Colon (tissue), 2 donors: ENCODE measurements at regions not wholly inside any gene's neighbourhood (a gene's known extent, or its start where the extent isn't known, plus 50 kb on each side); places are given as distances from the start of the nearest gene placed in this dataset.

Experiments used
- FAIRE-seq: peaks from 2 replicates; lab custom pipeline; 2012; peaks lifted over from hg19 to GRCh38; lab: Jason Lieb, UNC
- donor health status: control.
- donor health status: control.

DNA sequence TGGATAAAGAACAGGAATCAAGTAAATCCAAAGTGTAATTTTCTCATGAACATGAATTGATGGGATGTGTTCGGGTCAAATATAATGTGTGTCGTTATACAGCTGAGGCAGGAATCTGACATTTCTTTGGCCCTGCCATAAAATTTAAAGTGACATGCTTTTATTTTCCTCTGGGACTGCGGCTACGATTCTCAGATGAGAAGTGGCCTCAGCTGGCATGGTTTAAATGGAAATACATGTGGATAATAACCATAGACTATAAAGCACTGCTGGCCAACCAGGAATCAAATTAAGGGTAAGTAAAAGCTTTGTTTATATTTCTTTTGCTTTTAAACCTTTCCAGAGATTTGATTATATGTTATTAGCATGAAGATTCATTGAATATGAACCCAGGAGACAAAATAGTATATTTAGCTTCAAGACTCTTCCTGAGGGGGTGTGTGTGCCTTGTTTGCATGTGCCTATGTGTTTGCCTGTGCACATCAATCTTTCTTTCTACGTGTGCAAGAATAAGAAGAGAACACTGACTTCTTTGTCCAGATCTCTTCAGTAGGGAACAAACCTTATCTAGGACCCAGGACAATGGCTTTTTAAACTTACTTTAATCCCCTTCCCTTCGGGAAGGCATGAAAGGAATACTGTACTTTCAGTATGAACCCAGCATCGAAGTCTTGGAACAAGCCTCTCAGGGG, 629.0 kb upstream of the PFKP start:
- no peak for FAIRE-seq

DNA sequence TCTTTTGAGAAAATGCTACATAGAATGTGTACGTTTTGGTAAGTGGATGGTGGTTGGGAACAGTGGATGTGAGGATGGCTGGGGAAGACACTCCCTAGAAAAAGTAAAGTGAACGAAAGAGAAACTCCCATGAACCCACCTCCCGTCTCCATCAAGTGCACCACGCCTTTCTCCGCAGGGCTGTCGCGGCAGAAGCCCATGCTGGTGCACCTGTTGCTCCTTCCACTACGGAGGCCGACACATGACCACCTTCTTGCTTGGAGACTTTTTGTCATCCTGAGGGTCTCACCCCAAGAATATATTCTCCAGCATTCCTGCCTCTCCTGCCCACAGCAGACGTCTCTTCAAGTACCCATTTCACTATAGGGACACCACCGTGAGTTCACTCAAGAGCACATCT, 630.4 kb upstream of the PFKP start:
- FAIRE-seq = no peak

DNA sequence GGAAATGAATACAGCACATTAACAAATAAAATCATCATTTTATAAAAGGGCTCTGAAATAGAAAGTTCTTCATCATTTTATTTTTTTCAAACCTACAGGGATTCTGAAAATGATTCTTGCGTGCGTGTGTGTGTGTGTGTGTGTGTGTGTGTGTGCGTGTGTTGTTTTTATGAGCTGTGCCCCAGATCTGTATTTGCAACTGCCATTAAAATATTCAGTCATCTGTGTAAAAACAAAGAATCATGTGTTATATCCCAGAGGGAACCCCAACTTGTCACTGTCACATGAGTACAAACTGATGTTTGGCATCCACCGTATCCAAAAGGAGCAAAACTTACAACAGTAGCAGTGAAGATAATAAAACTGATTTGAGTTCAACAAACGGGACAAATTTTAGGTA, 635.4 kb upstream of the PFKP start:
- no peak for FAIRE-seq

DNA sequence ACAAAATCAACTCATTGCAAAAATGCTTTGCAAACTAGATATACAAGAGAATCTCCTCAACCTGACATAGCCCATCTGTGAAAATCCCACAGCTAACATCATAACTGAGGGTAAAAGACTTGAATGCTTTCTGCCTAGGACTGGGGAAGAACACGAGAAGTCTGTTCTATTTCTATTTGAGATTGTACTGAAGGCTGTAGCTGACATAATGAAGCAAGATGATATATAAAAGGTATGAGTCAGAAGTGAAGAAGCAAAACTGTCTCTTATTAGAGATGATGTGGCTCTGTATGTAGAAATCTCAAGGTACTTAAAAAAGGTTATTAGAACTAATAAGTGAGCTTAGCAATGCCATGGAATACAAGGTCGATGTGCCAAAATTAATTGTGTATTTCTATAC, 639.9 kb upstream of the PFKP start:
- FAIRE-seq = no peak

DNA sequence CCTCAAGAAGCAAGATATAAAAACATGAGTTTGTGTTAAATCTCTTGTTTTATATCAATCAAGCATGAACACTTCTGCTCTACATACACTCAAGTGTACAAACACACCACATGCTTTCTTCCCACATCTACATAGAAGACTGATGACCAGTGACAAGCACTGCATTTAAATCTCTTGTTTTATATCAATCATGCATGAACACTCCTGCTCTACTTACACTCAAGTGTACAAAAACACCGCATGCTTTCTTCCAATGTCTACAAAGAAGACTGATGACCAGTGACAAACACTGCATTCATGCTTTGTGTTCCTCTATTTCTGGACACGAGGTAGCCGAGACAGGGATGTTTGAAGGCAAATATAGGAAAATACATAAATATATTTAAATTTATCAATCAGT, 642.0 kb upstream of the PFKP start:
- FAIRE-seq = no peak

DNA sequence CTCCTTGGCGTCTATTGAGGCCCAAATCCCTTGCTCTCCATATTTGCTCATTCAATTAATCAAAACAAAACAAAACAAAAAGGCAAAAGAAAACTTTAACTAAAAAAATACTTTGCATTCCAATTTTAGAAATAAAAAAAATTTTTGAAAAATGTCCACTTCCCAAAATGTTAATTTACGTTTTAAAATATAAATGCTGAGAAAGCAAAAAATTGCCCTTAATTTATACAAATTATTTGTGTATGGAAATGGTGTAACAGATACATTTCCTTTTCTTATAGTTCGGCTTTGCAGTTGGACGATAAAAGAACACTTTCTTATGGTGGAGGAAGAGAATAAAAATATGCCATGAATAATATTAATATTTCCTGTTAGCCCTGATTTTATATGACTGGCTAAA, 652.8 kb upstream of the PFKP start:
- no peak for FAIRE-seq

DNA sequence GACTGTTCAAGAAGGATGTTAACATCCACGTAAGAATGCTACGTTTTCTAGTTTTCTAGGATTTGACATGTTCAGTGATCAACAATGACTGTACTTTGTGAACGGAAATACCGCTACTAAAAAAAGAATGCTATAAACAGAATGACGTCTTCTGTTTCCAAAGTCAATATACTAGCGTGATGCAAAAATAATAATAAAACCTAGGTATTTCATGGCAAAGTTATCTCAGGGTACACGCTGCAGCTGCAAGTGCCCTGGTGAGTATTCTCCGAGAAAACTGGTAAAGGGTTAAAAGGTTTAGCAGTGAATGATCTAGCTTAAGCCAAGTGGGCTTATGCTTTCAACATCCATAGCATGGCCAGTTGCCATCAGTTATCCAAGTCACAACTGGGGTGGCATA, 653.3 kb upstream of the PFKP start:
- no peak for FAIRE-seq

DNA sequence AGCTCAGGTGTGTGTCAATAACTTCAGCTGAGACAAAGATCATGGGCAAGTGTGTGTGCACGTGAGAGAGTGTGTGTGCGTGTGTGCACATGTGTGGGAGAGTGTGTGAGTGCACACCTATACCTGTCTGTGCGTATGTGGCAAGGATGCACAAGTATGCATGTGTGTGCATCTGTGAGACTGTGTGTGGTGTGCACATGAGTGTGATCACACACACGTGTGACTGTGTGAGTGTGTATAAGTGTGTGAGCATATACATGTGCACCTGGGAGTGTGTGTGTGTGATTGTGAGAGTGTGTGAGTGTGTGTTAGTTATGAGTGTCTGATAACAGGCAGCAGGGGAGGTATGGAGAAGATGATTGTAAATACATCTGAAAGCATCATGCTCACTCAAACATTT, 657.3 kb upstream of the PFKP start:
- no peak for FAIRE-seq

DNA sequence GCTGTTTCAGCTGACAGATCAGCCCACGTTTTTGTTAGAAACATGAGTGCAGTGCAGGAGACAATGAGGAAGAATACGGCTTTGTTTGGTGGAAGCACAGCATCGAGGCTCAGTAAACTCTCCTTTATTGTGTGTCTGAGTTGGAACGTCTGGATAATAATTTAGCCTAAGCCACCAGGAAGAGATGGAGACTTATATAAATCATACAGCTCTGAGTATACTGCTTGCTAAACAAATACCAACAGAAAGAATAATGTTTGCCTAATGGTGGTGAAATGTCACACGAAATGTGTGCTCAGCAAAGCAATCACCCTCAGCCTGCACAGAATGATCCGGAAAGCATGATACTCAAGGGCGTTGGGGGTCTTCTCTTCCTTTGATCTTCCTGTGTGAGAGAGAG, 664.1 kb upstream of the ADARB2 start:
- no peak for FAIRE-seq

DNA sequence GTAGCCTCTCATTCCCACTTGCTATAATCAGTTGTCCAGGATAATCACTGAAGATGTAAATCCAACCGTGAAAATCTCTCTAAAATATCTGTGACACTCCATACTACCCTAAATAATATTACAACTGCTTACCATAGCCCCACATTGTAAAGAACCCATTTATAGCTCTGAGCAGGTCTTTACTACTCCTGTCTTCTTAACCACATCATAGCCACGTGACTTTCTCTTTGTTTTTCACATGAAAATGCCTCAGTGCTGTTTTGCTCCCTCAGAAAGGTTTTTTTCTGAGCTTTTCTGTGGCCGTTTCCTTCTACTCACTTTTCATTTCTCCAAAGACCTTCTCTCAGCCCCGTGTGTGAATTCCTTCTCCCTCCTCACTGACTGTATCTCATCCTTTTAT, 662.2 kb upstream of the ADARB2 start:
- FAIRE-seq = no peak

DNA sequence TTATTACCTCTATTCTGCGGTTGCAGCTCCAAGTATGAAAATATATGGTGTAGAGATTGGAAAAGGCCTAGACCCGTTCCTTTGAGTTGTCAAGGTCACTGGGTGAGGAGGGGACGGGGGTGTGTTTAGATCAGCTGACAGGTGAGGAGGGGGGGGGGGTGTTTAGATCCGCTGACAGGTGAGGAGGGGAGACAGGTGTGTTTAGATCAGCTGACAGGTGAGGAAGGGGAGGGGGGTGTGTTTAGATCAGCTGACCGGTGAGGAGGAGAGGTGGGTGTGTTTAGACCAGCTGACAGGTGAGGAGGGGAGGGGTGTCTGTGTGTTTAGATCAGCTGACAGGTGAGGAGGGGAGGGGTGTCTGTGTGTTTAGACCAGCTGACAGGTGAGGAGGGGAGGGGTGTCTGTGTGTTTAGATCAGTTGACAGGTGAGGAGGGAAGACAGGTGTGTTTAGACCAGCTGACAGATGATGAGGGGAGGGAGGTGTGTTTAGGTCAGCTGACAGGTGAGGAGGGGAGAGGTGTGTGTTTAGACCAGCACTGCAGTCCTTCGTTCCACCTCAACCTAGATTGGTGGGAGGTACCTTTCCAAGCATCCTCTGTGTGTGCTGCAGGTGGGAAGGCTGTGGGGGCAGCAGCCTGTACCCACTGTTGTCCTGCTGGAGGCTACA, 655.0 kb upstream of the ADARB2 start:
- FAIRE-seq = no peak

DNA sequence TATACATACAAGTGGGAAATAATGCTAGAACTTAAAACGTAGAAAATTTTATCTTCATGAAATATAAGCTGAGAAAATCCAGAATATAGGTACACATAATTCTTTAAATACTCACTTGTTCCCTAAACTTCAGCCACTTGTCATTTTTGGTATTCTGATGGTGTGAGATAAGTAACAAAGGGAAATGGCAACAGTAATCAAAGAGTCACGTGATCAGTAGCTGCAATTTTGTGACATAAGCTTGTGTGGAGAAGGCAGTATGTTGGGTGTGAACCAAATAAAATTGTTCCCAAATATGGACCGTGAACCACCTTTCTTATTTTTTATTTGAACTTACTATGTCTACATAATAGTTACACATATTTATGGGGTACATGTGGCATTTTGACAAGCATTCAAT, 650.3 kb upstream of the ADARB2 start:
- no peak for FAIRE-seq

DNA sequence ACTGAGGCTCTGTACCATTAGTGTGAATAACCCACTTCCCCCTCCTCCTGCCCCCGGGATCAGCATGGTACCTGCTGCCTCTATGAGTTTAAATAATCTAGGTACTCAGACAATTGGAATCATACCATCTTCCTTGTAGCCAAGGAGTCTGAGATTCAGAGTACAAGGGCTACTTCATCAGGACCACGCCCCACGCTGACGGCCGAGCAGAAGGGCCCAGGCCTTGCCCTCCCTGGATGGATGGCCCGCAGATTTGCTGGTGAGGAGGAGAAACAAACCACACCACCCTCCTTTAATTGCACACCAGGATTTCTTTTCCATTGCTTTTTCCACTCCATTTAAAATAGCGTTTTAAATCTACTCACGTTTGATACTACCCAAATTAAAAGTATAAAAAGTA, 649.9 kb upstream of the ADARB2 start:
- no peak for FAIRE-seq

DNA sequence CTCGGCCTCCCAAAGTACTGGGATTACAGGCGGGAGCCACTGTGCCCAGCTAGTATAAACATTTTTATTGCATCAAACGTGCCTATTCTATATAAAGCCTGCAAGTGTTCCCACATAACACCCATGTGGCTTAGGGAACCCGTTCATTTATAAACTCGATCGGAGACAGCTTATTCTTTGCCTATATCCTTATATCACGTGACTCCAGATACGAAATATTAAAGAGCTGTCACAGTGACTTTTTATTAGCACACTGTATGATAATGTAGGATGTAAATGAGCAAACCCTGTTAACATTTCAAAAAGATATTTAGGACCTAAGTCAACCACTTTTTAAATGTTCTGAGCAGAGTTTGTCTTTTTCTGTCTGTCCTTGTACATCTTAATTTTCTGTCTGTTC, 642.9 kb upstream of the ADARB2 start:
- FAIRE-seq = no peak

DNA sequence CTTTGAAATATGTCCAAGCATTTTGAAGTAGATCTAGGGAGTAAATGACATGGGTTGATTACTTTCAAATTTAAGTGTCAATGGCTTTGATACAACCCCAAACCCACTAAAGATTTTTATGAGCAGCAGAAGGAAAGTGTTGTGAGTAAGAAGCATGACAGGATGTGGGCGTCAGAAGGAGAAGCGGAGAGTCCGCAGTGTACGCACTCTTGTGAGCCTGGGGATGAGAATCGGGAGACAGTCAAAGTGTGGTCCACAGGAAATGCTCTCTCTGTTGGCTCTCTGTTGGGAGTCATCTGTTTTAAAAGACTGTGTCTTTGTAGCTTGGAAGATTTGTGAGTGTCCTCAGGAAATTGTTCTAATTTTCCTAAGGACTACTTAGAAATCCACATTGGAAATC, 629.8 kb upstream of the ADARB2 start:
- no peak for FAIRE-seq

DNA sequence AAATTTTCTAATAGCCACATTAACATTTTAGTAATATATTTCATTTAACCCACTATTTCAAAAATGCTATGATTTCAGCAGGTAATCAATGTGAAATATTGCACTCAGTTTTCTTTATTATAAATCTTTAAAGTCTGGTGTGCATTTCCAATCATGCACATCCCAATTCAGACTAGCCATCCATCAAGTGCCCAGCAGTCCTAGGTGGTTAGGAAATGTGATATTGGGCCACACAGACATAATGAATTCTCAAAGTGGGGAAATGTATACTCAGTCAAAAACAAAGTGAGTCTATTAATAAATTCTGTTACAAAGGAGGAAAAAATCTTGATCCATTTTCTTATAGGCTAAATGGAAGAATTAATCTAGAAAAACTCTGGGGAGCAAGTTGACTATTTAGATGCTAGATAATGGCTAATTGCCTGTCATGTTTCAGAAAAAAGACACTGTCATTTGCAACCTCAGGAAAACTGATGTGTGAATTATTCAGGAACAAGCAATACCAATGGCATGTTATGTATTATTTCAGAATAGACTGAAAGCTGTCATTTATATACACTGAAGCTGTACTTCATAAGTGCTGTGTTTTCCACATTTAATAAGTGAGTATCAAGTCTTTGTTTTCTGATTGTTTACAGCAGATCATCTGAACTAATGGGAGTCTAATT, 629.1 kb upstream of the ADARB2 start:
- FAIRE-seq = no peak

DNA sequence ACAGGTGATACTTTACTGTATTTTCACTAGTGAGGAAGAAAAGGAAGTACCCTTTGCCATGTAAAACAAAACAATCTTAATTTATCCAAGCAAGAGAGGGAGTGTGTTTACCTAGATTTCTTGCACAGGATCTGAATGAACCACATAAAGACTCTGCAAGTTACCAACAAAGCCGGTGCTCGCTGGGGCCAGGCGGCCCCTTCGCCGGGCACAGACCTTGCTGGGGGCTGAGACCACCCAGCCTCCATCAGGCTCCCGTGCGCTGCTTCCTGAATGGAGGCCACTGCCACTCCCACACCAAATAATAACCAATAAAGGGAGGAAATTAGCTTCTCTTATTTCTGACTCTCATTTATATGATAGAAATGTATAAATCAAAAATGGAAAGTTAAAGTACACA, 625.0 kb upstream of the ADARB2 start:
- no peak for FAIRE-seq

DNA sequence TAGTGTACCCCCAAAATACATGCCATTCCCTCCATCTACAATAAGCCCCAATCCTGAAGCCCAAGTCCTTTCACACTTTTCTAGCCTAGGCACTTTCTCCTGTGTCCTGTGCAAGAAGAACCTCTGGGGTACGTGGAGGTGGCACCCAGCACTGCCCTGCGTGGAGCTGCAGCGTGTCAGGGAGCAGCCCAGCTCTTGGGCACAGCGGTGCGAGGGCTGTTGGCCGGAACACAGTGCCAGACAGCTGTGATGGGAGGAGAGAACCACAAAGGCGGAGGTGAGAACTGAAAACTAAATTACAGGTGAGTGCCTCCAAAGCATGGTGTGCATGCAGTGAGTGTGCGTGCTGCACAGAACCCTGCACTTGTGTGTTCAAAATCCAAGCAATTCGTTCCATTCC, 621.3 kb upstream of the ADARB2 start:
- no peak for FAIRE-seq

DNA sequence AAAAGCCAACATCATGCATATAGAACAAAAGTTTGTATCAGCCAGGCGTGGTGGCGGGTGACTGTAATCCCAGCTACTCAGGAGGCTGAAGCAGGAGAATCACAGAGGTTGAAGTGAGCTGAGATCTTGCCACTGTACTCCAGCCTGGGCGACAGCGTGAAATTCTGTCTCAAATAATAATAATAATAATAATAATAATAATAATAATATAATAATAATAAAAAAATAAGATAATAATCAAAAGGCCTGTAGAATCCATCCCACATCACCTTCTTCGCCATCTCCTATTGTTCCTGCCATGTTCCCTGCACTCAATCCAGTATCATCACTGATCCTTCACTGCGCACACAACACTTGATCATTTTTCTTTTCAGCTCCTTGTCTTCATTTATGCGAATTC, 619.3 kb upstream of the ADARB2 start:
- FAIRE-seq = no peak

DNA sequence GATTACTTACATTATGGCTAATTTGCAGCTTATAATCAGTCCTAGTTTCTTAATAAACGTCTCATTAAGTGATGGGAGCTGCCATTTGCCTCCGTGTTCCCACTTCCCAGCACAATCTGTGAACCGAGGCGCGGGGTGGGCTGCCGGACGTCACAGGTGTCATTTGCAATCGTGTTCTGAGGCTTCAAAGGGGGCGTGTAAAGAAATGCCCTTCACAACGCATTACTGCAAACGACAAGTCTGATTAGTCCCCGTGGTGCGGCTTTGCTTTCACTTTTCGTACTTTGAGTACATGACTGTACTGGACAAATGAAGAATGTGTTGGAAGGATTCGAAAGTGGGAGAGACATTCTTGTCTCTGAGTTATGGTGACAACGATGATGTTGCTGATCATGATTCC, 614.2 kb upstream of the ADARB2 start:
- FAIRE-seq = no peak

DNA sequence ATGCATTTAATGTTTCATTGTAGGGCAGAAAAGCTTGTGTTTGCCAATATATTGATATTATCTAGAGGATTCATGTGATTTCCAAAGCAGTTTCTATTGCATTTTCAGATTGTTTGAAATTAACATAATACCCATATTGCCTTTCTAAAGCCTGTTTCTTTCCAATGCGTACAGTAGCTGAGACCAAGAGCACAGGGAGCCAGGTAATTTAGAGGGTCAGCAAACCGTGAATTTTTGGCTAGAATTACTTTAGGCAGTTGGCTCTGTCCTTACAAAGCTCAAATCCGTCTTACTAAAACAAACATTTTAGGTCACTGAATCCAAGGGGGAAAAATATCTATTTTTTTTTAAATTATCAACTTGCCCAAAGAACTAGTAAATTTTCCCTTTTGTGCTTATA, 604.9 kb upstream of the ADARB2 start:
- no peak for FAIRE-seq

DNA sequence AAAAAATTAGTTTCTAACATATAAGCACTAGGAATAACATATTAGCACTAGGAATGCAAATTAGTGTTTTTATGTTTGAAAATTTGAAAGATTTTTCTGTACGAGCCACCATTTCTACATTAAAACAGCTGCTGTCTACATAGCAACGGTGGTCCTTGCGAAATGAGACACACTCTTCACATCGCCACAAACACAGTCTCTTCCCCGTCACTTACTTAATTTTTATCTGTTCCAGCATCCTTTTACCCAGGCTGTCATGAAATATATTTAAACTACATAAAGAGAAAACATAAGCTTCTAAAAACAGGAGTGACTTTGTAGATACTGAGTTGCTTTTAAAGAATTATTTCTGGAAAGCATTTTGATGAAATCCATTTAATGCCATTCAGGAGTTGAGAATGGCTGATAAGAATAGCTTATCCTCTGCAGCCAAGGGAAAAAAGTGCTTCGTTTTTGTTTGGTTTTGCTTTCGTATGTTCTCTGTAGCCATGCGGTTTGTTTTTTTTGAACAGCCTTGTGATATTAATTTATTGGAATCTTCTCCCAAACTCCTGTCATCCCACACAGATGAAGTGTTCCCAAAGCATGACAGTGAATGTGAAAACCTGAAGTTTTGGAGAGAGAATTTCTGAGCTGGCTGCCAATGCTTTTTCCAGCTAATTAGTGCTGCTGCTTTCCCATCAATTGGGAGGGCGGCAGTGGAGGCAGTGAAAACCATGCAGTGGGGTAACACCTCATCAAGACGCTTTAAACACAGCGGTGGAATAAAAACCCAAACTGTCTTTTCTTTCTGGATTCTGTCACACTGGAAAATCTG, 603.7 kb upstream of the ADARB2 start:
- no peak for FAIRE-seq

DNA sequence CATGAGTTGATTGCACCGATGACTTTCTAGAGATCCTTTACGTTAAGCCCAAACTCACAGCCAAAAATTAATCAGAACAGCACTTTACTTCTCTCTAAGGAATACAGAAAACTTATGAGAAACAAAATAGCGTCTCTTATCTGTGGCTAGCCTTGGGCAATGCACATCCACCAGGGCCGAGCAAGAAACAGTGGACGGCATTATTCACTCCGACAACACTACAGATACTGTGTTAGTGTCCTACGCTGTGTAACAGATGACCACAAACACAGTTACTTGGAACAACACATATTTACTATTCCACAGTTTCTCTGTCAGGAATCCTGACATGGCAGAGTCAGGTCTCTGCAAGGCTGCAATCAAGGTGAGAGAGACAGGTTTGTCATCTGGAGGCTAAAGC, 598.3 kb upstream of the ADARB2 start:
- FAIRE-seq = no peak
